Activated CD4-positive, alpha-beta T cell treated with anti-CD3 and anti-CD28 coated beads for 24 hours (primary cell): ENCODE measurements at regions not wholly inside any gene's neighbourhood (a gene's known extent, or its start where the extent isn't known, plus 50 kb on each side); places are given as distances from the start of the nearest gene placed in this dataset.

Source experiments
- DNase-seq, 2 donors: peaks; one replicate each; pipeline ENCODE4 v3.0.0-alpha.2; 2020; ENCODE audit warnings: low read depth in 2 of 2

GRCh38 chr14:39768589-39768988 is 336.4 kb upstream of the FBXO33 start:
- no peak for DNase-seq

DNA sequence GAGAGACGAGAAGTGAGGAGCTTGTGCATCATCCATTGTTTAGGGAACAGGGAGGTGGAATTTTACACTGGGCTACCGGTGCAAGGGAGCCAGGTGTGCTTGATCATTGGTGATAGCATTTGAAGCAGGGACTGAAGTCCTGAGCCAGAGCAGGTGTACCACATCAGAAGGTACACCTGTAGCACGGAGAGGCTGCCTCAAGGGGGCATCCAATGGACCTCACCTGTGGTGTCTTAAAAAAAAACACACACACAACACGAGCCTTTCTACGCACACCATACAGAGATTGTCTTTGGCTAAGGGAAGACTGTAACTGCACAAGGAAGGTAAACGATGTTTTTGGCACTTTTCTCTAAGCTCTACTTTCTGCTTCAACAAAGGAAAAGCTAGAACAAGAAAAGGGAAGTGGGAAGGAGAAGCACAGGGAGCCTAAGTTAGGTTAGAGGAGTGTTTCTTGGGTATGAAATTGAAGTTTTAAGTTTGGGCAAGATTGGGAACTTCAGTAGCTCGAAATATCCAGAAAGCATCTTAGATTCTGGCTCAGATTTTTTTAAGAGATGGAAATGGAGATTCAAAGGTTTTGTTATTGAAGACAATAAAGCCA is 334.3 kb upstream of the FBXO33 start:
- no peak for DNase-seq

- no peak for DNase-seq
Measured at GRCh38 chr14:39765676-39766075, 333.4 kb upstream of the FBXO33 start.

GRCh38 chr14:39763402-39763890 is 331.2 kb upstream of the FBXO33 start:
- no peak for DNase-seq

- DNase-seq: no peak
Measured at GRCh38 chr14:39762576-39763401, 330.6 kb upstream of the FBXO33 start.

DNA sequence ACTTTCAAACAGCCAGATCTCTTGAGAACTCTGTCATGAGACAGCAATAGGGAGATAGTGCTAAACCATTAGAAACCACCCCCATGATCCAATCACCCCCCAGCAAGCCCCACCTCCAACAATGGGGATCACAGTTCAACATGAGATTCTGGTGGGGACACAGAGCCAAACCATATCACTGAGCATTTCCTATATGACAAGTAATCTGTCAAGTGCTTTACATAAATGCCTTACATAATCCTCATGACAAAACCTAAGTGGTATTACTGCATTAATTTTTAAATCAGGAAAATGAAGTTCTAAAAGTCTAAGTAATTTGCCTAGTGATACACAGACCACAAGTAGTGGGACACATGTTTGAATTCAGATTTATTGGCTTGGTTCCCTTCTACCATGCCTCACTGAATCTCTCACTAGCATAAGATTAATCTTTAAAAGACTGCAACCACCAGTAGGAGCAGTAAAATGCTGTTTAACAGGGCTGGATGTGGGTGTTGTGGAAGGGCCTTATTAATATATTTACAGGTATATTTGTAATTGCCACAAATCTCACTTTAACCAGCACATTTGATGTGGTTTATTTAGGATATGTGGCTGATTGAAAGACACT is 323.1 kb upstream of the FBXO33 start:
- no peak for DNase-seq

DNA sequence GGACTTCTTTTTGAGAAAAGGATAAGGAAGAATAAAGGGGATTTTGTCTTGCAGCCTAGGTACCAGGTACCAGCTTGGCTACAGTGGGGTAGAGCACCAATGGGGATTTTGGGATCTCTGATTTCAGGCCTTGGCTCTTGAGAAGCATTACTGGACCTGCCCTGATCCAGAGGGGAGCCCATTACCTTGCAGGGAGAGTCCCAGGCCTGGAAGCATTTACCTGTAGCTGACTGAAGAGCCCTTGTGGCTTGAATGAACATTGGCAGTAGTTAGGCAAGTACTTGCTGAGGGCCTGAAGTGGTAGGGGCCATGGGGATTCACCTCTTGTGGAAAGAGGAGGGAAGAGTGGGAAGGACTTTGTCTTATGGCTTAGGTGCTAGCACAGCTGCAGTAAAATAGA is 308.2 kb upstream of the FBXO33 start:
- no peak for DNase-seq

- DNase-seq: no peak
Measured at GRCh38 chr14:39739796-39740195, 307.6 kb upstream of the FBXO33 start.

GRCh38 chr14:39734306-39734705 is 302.1 kb upstream of the FBXO33 start:
- no peak for DNase-seq

GRCh38 chr14:39733741-39734140 is 301.5 kb upstream of the FBXO33 start:
- no peak for DNase-seq

- peak in 1 of 2 donors; percentile 6 for DNase-seq
Measured at GRCh38 chr14:39731912-39732311, 299.7 kb upstream of the FBXO33 start.

DNA sequence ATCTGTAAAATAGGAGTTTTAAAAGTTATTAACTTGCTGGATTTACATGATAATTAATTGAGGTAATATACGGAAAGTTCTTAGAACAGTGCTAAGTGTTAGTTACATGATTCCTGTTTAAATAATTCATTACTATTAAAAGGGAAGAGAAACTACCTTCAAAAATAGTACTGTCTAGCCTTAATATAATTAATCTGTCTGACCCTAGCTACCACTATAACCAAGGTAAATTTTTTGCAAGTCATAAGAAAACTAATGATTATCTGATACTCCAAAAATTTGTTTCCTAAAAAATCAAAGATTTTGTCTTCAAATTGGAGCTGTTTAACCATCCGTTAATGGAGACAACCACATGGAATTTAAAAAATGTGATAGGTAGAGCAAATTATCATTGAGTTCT is 294.3 kb upstream of the FBXO33 start:
- DNase-seq: no peak

GRCh38 chr14:39722547-39723273 is 290.5 kb upstream of the FBXO33 start:
- DNase-seq: no peak

DNA sequence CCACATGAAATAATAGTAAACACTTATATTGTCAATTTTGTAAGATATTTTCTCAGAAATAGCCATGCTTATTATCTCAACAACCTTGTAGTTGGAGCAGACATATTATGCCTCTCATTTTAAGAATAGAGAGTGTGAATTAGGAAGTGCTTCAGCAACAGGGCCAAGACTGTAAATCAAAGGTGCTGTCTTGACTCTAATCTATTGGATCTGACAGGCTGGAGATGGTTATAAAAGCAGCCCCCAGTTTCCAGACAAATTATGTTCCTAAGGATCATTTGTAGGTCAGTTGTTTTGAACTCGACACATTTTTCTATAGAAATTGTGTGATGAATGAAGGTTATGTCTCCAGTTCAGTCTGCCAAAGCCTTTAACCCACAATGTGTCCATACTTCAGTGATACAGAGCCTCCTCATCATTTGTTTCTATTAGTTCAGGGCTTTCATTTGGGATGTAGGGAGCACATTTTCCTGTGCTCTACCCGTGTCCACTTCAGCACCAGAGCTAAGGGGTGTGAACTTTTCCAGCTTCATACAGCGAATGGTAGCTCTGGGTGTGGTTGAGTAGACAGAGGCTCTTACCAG is 284.8 kb upstream of the FBXO33 start:
- DNase-seq: no peak

- DNase-seq: no peak
Measured at GRCh38 chr14:39712293-39712999, 280.2 kb upstream of the FBXO33 start.

DNA sequence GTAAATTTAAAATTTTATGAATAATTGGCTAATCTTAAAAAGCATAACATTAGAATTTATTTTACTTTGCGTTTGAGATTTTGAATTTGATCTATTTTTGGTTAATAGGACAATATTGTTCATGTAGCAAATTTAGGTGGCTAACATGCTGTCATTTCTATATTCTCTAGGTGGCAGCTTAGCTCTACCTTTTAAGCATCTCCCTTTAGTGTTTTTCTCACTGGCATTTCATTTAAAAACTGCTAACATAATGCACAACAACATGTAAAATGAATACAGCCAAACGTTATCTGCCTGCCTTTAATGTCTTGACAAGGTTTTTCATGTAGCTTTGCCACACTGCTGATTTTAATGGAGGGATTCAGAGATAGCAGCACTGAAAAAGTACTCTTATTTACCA is 272.4 kb upstream of the FBXO33 start:
- no peak for DNase-seq

DNA sequence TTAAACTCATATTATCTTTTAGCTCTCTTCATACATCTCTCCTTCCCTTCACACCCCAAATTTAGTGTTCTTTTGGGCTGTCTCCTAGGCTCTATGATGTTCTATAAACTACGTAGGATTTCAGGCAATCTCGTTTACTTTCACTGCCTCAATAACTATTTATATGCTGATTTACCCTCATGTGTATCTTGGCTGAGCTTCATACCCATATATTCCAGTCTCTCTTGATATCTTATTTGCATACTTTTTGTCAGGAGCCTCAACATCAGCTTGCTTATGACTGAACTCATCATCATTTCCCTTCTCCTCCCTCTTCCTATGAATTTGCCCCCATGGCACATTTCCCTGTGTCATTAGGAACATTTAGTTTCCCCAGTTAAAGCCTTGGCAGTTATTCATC is 262.1 kb upstream of the FBXO33 start:
- no peak for DNase-seq

DNA sequence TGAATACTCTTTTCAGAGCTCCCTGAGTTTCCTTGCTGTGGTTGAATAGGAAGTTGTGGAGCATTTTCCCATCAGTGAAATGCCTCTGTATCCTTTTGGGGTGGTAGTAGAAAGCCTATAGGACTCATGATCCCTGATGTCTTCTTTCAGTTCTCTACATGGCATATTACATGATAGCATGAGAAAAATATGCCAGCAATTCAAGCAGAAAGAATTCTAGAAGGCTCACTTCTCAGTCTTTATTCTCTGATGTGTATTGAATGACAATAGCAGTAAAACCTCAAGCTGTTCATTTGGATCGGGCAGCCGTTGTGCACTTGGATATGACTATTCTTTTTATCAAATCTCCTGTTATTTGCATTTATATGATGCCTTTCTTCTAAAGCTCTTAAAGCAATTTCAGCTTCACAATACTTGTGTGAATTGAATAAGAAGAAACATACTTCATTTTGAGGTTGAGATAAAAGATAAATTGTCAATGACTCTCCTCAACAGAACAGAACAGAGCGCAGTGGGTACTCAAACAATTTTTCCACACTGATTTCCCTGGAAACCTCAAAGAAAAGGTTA is 251.5 kb upstream of the FBXO33 start:
- no peak for DNase-seq

- no peak for DNase-seq
Measured at GRCh38 chr14:39682582-39682981, 250.3 kb upstream of the FBXO33 start.

DNA sequence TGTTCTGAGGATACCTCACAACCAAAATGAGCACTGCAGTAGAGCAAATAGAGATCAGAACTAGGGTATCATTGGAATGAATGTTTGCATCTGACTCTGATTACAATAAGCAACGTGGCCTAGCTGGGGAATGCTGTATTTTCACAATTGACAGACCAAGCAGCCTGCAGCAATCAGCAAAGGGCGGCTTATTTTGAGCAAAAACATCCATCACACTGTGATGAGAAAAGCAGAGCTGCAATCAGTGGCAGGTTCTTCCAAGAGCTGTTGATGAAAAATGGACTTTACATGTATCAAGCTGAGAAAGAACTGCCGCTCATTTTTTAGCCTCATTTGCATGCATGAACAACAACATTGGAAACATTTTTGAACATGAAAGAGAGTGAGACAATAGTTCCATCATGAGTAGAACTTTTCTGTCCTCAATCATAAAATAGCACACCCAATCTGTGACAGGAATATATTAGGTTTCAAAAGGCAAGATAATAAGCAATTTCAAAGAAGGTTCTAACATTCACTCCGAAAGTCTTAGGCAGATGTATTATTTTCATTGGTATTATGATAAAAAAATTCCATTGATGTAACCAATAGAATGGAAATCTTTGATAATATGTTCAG is 249.7 kb upstream of the FBXO33 start:
- DNase-seq: no peak
